ENCODE measurements at regions not wholly inside any gene's neighbourhood (a gene's known extent, or its start where the extent isn't known, plus 50 kb on each side); places are given as distances from the start of the nearest gene placed in this dataset.

GRCh38 chr12:127419111-127419510 lies 847.9 kb upstream of the TMEM132C start:
- no peaks in the 10 kb centered on the region for H3K9me3 ChIP-seq (replicated peaks in 1 of 3)
- no peaks in the 10 kb centered on the region for H3K4me1 ChIP-seq (replicated peaks in 1 of 2)
- intact Hi-C loops (cut with DNase I), result no loop called here
- no peaks in the 10 kb centered on the region for H3K27me3 ChIP-seq
- no peak overlapping the region for H3K27ac ChIP-seq
- DNase-seq, result no peak
- WGBS, 4 donors, result 73 to 81% (median 77%) methylated on average over 2 of the region's 2 CpGs
- H3K4me3 ChIP-seq, result no peak overlapping the region
- TF ChIP-seq POLR2A (IDR thresholded peaks at IDR 0.05), result no peak
- no peak for TF ChIP-seq CTCF (IDR thresholded peaks at IDR 0.05)
- no peaks in the 10 kb centered on the region for H3K36me3 ChIP-seq (replicated peaks in 1 of 2)

- H3K27ac ChIP-seq, result no peak overlapping the region
- no peak overlapping the region for H3K4me3 ChIP-seq
- 75 to 88% (median 83%) methylated on average over 5 of the region's 5 CpGs for WGBS, 4 donors
- no peaks in the 10 kb centered on the region for H3K27me3 ChIP-seq
- no peaks in the 10 kb centered on the region for H3K4me1 ChIP-seq (replicated peaks in 1 of 2)
- TF ChIP-seq POLR2A (IDR thresholded peaks at IDR 0.05) (no peak), CTCF (IDR thresholded peaks at IDR 0.05) (no peak)
- no peak for DNase-seq
- H3K9me3 ChIP-seq (replicated peaks in 1 of 3), result no peaks in the 10 kb centered on the region
- intact Hi-C loops (cut with DNase I), result no loop called here
- no peaks in the 10 kb centered on the region for H3K36me3 ChIP-seq (replicated peaks in 1 of 2)
These were observed 845.4 kb upstream of the TMEM132C start for GRCh38 chr12:127421614-127422013.

- H3K27ac ChIP-seq, result no peak overlapping the region
- DNase-seq, result no peak
- no peaks in the 10 kb centered on the region for H3K4me1 ChIP-seq (replicated peaks in 1 of 2)
- no peaks in the 10 kb centered on the region for H3K36me3 ChIP-seq (replicated peaks in 1 of 2)
- no peaks in the 10 kb centered on the region for H3K27me3 ChIP-seq
- intact Hi-C loops (cut with DNase I), result no loop called here
- H3K9me3 ChIP-seq (replicated peaks in 1 of 3), result no peaks in the 10 kb centered on the region
- WGBS, 4 donors, result 84 to 99% (median 90%) methylated on average over 9 of the region's 9 CpGs
- H3K4me3 ChIP-seq, result no peak overlapping the region
- TF ChIP-seq POLR2A (IDR thresholded peaks at IDR 0.05), result no peak
- TF ChIP-seq CTCF (IDR thresholded peaks at IDR 0.05), result no peak
These were observed 843.9 kb upstream of the TMEM132C start for GRCh38 chr12:127422935-127423566.

- no peaks in the 10 kb centered on the region for H3K36me3 ChIP-seq (replicated peaks in 1 of 2)
- 70 to 94% (median 88%) methylated on average over 4 of the region's 4 CpGs for WGBS, 4 donors
- intact Hi-C loops (cut with DNase I), result no loop called here
- H3K4me1 ChIP-seq (replicated peaks in 1 of 2), result no peaks in the 10 kb centered on the region
- no peaks in the 10 kb centered on the region for H3K27me3 ChIP-seq
- H3K9me3 ChIP-seq (replicated peaks in 1 of 3), result no peaks in the 10 kb centered on the region
- DNase-seq, result no peak
- no peak overlapping the region for H3K27ac ChIP-seq
- TF ChIP-seq CTCF (IDR thresholded peaks at IDR 0.05), result no peak
- TF ChIP-seq POLR2A (IDR thresholded peaks at IDR 0.05), result no peak
- H3K4me3 ChIP-seq, result no peak overlapping the region
These were observed 841.5 kb upstream of the TMEM132C start for GRCh38 chr12:127425474-127425873.

All from adrenal gland (tissue), 9 donors.